NCI-H748 treated with DMSO at 0.1 percent for 48 hours (cell line): ENCODE measurements at regions not wholly inside any gene's neighbourhood (a gene's known extent, or its start where the extent isn't known, plus 50 kb on each side); places are given as distances from the start of the nearest gene placed in this dataset.
"Not testable (repeated sequence)": the region's sequence is repeated elsewhere in the genome, so short reads cannot be mapped to it uniquely, and the experiment has no call there.

Experiments
- DNase-seq: peaks from one replicate; lab custom pipeline; 2025; lab: John Stamatoyannopoulos, UW

DNA sequence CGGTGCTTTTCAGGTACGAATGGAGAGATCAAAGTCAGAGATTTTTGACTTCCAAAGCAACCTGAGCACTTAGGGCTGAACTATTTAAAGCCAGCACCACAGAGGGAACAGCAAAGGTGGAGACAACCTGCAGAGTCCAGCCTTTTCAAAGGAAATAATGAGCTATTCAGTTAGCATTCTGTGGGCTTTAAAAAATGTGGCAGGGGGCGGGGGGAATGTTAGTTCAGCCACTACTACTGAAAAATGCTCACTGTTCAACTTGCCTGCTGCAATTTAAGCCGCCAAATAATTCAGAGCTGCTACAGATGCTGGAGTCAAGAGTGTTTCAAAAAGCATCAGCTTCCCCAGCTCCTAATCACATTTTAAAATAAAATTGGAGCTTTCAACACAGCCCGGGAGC lies 473.3 kb upstream of the PLXNA2 start:
- no peak for DNase-seq

DNA sequence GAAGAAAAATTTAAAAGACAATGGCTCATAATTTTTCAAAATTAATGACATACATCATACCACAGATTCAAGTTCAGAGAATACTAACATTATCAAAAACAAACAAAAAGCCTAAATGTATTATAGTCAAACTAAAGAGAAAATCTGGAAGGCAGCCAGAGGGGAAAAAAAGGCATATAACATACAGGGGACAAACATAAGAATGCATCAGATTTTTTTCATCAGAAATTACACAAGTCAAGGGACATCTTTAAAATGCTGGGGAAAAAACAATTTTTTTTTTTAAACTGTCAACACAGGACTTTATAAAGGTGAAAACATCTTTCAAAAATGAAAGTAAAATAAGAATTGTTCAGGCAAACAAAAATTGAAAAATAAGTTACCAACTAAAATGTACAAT lies 478.4 kb upstream of the PLXNA2 start:
- DNase-seq = no peak

DNA sequence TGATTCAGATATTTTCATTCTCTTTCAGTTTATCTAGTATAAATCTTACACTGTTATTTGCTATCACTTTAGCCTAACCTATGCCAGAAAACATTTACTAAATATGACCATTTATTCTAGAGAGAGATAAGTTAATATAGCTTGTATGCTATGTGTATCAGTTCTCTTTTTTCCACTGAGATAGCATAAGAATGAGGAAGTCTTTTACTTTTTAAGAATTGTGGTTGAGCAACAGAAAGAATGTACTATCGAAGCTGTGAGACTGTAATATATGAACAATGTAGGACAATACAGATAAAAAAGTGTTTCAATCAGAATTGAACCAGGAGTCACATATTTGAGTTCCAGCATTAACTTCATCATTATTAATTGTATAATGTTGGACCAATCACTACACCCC lies 479.9 kb upstream of the PLXNA2 start:
- DNase-seq = no peak

DNA sequence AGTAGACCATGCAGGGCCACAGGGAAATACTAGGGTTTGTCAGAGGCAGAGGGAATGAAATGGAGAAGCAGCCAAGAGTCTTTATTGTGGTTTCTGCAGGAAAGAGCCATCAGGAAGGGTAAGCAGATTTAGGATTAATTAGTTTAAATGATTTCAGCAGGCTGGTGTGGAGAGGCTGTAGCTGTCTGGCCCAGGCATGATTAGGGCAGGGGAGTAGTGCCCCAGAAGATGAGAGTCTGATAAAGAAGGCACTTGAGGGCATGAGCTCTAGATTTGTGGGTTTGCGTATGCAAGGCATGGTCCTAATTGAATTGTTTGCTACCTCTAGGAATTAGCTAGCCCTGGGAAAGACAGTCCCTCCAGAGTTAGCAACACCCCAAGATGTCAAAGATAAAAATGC lies 484.6 kb upstream of the PLXNA2 start:
- DNase-seq = no peak

DNA sequence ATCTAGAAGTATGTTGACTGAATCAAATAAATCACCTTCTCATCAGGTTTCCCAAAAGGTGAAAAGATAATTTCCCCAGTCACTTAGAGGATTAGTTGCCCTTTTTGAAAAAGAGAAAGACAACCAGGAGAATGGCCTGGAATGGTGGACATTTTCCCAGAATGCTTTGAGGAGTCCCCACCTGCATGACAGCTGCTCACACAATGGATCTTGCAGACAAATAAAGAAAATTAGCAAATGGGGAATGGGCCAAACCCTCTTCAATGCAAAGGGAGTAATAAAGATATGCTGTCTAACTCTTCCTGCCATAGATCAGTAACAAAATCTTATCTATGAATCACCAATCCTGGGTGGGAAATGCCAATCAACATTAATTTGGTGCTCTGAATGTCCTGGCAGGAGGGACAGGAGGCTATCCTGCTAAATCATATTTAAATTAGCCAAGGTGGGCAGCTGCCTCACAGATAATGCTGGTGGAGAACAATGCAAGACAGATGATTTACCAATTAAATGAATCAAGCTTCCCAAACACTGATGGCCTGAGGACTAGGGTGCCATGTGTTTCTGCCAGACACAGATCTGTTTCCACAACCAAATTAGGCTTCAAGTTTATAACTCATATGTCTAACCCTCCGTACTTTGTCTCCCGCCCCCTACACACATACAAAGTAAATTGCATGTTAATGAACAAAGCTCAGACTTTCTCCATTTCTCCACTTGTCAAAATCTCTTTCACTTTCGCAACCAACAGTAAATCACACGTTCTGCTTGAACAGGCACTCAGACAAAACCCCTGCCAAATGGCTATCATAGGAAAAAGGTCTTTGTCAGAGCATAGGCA lies 488.0 kb upstream of the PLXNA2 start:
- DNase-seq = peak; percentile 91

DNA sequence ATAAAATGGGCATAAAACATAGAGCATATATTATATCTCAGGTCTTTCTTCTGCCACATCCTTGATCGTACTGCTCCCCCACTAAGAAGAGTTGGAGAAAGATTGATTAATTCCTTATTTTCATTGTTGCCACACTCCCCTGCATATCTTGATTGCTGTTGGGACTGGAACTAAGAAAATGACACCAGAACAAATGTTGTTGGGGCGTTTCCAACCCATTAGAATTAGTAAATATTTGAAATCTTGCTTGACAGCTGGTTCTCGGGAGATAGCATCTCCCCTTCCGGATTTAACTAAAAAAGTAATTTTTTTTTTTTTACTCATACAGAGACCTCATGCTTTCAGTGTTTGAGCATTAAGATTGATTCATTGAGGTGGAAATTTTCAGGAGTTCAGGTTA lies 493.0 kb upstream of the PLXNA2 start:
- no peak for DNase-seq

DNA sequence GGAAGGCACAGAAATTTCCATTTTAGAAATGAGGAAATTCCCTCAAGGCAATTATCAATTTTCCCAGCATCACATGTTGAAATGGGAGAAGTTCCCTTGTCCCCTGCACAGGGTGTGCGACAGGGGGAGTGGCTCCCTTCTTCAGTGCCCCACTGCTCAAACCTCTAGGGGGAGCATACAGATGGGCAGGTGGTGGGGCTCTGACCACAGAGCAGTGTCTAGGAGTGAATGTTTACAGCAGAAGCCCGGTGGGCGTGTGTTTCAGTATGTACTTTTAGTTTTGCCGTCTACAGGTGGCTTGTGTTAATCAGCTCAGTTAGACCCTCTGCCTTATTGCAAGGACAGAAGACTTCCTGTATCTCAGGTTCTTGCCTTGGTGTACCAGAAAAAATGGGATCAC lies 493.7 kb upstream of the PLXNA2 start:
- no peak for DNase-seq

DNA sequence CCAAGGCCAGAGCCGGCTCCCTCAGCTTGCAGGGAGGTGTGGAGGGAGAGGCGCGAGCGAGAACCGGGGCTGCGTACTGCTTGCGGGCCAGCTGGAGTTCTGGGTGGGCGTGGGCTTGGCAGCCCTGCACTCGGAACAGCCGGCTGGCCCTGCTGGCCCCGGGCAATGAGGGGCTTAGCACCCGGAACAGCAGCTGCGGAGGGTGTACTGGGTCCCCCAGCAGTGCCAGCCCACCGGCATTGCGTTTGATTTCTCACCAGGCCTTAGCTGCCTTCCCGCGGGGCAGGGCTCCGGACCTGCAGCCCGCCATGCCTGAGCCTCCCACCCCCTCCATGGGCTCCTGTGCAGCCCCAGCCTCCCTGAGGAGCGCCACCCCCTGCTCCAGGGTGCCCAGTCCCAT lies 495.5 kb upstream of the PLXNA2 start:
- not testable (repeated sequence) for DNase-seq

DNA sequence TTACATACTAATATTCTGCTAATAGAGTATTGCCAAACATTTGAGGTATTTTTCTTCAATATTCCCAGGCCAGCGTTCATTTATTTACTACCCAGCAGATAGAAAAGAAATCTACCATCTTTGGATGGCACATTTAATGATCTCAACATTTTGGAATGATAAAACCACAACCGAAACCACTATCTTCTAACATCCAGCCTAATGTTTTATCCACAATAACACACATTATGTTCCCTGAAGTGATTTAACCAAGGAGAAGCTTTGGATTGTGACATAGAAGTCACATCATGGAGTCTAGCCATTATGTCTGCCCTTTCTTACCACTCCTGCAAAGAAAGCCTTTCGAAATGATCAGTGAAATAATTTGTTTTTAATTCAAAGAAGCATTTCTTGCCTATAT lies 497.1 kb upstream of the PLXNA2 start:
- DNase-seq = no peak

DNA sequence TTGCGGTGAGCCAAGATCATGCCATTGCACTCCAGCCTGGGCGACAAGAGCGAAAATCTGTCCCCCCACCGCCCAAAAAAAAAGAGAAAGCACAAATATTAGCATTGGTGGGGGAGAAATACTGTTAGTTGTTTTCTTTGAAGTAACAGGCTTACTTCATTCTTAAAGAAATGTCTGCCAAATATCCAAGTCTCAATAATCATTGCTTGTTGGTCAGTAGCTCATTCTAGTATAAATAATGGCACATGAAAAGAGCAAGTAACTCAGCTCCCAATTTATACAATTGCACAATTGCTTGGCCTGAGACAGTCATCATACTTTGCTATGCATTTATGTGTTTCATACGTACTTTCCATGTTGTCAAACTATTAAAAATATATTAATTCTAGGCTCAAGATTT lies 499.2 kb upstream of the PLXNA2 start:
- DNase-seq = no peak

DNA sequence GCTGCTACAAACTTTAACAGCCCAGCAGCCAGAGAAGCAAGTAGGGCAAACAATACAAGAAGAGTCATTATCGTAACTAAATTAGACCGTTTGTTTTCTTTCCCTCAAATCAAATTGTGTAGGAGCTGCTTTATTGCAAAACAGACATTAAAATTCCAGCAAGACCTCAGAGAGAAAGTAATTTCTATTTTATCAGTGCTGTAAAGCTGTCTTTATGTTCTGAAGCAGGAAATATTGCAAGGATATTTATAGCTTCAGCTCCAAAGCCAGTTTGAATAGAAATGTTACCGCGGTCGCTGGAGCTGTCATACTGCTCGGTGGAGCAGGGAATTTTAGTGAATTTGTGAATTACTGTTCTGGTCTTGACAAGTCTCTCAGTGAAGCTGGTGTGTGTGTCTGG lies 503.8 kb upstream of the PLXNA2 start:
- peak; percentile 12 for DNase-seq

DNA sequence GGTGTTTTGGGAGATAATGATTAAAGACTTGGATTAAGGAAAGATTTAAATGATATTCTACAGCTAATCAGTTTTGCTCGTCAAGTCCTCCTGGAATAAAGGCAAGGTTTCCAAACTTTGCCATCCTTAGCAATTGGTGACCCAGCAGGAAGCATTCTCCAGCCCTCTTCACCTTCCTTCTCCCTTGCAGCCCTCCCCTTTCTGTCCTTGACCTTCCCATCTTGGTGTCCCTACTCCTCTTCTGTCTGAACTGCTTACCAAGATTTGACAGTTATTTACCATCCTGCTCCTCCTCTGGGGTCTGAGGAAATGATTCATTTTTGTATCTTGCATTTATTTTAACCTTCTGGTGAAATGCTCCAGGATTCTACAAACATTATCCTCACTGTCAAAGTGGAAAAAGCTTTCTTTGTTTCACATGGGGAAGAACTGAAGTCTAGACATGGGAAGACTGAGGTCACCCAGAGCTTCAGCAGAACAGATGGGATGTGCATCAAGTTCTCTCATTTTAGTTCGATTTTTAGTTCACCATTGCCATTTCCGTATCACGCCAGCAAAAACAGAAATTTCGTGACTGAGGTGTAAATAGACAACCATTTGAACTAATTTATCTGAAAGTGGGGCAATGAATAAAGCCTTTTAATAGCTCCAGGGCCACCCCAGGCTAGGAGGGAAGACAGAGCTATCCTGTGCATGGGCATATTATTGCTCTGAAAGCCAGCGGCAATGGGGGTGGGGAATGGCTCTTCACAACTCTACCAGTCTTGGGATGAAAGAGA lies 504.4 kb upstream of the PLXNA2 start:
- DNase-seq = no peak

DNA sequence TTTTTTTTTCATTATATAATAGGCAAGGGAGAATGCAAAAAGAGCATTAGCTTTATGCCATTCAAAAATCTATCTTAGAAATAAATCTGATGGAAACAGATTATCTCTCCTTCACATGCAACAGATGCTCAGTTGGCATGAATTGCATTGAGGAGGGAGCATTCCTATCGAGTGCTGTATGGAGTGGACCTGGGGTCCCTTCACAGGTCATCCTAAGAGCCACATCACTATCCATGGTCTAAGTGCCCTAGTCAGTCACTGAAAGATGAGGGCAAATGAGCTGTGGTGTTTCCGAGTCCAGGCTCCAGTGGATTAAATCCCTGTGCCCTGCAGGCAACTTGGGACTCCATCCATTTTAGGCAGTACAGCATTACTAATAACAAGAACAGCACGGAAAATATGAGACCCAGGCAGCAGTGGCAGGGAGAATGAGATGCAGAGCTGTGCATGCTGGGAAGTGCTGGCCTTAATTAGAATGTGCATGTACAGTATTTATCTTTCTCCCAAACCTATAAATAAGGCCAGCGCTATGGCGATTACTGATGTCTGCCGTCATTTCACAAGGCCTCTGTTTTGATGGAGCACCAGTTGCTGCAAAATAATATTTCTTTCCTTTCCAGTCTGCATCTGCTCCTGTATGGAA lies 512.3 kb upstream of the PLXNA2 start:
- no peak for DNase-seq

DNA sequence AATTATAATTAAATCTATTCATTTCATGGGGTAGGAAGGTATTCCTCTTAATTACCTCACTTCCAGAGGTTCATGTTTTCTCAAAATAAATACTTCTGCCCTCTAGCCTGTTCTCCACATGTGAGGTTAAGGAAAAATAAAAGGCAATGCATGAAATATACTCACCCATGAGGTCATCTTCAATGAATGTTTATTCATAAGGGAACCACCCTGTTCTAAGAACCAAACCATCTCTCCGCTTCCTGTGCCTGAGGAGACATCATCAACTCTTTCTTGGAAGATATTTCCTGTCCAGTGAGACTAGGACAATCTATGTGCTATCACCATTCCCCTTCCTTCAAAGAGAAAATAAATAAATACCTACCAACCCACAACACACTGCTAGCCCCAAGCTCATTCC lies 513.7 kb upstream of the PLXNA2 start:
- no peak for DNase-seq

DNA sequence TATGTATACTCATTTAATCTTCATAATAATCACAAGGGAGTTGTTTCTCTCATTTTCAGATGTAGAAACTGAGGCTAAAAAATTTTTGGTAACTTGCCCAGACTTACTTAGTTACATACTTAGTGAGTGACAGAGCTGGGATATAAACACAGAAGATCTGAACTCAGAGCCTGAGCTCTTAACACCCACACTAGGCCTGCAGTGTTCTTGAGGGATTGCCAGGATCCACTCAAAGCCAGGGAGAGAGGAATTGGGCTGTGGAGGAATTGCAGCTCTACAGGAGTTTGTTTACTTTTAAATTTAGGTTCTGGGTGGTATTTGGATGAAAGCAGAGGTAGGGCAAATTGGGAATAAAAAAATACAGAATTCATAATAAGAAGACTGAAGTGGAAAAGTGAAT lies 515.1 kb upstream of the PLXNA2 start:
- no peak for DNase-seq

DNA sequence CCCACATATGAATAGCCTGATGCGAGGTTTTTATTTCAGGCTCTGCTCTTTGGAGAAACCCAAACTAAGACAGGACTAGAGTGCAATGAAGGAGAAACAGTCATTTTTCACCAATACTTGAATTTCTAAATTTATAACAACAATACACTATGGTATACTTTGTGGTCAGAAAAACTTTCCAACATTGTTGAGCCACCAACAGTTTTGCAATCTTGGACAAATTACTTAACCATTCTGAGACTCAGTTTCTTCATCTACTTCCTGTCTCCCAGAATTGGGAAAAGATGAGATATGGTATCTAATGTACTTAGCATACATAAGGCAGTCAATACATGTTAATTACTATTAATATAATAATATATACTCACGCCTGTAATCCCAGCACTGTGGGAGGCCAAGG lies 519.8 kb upstream of the PLXNA2 start:
- no peak for DNase-seq

DNA sequence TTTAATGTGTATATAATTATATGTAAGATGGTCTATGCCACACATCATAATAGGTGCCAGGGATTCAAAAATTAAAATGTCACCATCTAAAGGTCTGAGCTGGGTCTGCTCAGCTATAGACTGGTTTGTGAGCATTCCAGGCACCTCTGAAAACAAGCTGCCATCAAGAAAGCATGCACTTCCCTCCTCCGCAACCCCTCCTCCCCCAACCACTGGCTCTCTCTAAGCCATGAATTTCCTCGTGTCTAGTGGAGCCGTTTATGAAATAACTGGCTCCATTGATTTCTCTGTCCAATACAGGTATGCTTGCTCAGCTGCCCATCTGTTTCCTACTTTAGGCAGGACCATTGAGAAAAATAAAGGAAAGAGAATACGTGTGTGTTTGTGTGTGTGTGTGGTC lies 522.6 kb upstream of the PLXNA2 start:
- no peak for DNase-seq

DNA sequence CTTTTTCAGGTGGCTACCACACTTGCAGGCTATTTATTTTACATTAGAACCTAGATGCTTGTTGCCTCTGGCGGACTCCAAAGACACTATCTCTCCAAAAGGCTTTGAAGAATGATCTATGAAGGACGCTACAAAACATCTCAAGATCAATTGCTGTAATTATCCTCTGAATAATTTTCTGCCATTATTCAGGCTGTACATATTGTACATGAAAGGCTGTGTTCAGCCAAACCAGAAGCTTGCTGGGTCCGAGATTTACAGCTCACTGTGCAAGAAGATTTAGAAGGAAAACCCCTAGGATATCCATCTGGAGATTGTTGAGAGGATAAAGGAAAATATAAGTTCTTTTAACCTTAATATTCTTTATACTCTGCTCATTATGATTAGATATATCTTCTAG lies 523.6 kb upstream of the PLXNA2 start:
- no peak for DNase-seq

DNA sequence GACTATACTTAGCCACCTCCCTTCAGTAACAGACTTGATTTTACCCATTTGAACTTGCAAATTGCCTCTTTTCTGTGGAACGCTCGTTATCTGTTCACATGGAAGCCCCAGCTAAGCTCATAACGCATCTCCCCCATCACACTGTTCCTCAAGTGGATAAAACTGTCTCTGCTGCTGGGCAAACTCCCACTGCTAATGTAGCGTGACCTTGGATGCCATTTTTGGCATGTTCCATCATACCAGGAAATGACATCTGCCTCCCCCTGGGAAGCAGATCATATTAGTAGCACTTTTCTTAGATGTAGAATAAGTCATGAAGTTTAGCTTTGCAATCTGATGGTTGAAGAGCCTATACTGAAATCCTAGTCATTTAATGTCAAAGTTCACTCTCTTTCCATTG lies 528.7 kb upstream of the PLXNA2 start:
- no peak for DNase-seq

DNA sequence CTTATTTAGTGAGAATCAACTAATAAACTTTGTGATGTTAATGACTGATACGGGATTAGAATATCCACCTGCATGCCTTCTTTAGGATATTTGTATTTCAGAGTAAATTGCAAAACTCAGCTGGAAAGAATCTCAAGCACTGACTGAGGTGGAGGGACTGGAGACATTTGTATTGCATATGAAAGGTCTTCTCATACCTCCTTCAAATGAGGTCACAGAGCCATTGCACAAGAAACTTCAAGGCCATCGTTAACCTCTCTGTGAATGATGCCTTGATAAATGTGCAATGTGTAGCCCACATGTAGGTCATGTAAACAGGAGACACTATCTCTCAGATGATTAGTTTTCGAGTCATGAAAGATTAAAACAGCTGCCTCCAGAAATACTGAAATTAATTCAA lies 531.7 kb upstream of the PLXNA2 start:
- no peak for DNase-seq

DNA sequence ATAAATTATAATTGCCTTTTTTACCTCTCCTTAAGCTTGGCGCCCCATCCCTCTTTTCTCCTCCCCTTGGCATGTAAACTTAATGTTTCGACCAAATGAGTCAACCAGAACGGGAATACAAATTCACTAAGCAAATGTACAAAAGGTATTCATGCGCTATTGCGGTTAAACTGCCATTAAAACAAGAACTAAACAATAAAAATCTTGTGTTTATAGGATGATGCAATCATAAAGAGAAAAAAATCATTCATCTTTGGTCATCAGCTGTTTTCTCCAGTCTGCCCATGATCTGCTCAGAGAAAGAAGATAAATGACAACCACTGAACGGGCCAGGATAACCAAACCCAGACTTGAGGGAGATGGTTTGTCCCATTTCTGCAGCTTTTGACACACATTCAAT lies 534.2 kb upstream of the PLXNA2 start:
- no peak for DNase-seq

DNA sequence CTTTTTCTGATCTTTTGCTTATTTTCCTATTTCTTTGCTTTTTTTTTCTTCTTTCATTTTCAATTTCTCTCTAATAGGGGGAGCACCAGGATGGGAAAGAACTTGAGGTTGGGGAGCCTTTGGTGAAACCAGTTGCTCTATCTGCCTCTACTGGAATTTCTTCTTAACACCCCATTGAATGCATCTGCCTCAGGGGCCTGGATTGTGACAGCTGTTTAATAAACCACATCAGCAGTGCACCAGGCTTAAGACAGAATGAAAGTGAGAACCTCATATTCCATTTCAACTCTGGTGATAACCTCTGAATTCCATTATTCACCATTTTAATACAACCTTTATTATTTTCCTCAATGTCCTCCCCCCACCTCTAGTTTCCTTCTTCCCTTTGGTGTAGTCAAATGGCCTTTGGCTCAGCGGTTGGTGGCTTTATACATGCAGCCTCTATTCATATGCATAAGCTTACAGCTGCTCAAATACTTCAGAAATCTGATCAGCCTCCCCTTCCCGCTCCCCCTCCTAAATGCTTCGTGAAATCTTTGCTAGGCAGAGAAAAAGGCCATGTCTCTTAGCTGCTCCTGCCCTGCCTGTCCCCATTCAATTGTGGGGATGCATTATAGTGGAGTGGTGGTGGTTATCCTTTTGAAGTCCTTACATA lies 537.3 kb upstream of the PLXNA2 start:
- peak; percentile 86 for DNase-seq

DNA sequence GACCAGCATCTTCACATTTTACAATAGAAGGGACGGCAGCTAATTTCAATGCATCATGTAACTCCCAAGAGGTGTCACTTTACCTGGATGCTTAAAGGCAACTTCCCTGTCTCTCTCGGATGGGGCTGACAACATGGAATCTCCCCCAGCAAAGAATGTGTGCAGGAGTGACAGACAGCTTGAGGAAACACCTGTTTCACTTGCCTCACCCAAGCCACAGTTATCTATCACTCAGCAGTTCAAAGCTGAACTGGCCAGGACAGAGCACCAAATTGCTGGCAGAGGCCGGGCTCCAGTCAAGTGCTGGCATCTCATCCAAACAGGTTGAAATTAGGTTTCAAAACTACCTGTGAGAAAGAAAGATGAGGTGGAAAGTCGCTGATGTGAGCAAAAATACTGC lies 538.0 kb upstream of the PLXNA2 start:
- no peak for DNase-seq
